Body of pancreas (tissue), 4 donors: ENCODE measurements at regions not wholly inside any gene's neighbourhood (a gene's known extent, or its start where the extent isn't known, plus 50 kb on each side); places are given as distances from the start of the nearest gene placed in this dataset.

Source experiments
- ATAC-seq: fragments of 150-250 bp; one replicate; pipeline ENCODE4 v1.9.1; 2016
- DNase-seq, 4 donors: peaks; one replicate each; pipeline ENCODE4 v3.0.0-alpha.2; 2019
- H3K27ac ChIP-seq, 4 donors: fragments of 200-600 bp; sonication (generic); 1 replicate in 3 of 4; 2 replicates in 1 of 4; pipeline versions ENCODE4 v1.5.1 to v1.6.1; 2016 to 2019; ENCODE audit warnings: mild to moderate bottlenecking in 1 of 4, mixed read lengths in 1 of 4, moderate library complexity in 1 of 4
- H3K27me3 ChIP-seq, 2 donors: fragments of 200-600 bp; sonication (generic); one replicate each; pipeline ENCODE4 v1.6.0; 2016; ENCODE audit warnings: mild to moderate bottlenecking in 1 of 2
- H3K36me3 ChIP-seq, 2 donors: fragments of 200-600 bp; sonication (generic); replicated peaks in 1 of 2; 2 replicates each; pipeline ENCODE4 v1.5.1; 2016; ENCODE audit warnings: low read depth in 2 of 2; ENCODE audit not compliant: insufficient read depth in 1 of 2
- H3K4me1 ChIP-seq: fragments of 200-600 bp; sonication (generic); one replicate; pipeline ENCODE4 v1.6.0; 2016
- H3K4me3 ChIP-seq, 2 donors: fragments of 200-600 bp; sonication (generic); 1 replicate in 1 of 2; 2 replicates in 1 of 2; pipeline ENCODE4 v1.5.1; 2016 to 2019
- H3K9me3 ChIP-seq, 3 donors: fragments of 200-600 bp; sonication (generic); 1 replicate in 2 of 3; 2 replicates in 1 of 3; pipeline ENCODE4 v1.5.1; 2016
- POLR2A ChIP-seq, 3 donors: fragments of 450-650 bp; IDR thresholded peaks; one replicate each; pipeline ENCODE4 v1.6.1; 2016; ENCODE audit warnings: antibody characterized with exemption in 3 of 3, mild to moderate bottlenecking in 2 of 3
- WGBS, 2 donors: methylation state at CpG; one replicate each; pipeline ENCODE4 v1.1.5; 2017; 5-methylcytosine and 5-hydroxymethylcytosine counted together
- intact Hi-C: fragments of 100-400 bp; cut with DNase I; formaldehyde crosslinking; loops from one replicate; pipeline ENCODE4 v1.15.1; 2023
- TF ChIP-seq, protein P1 (sequence below), 7 experiments: fragments of 450-650 bp in 4 of 7; fragments of 200-600 bp in 3 of 7; sonication (generic) in 3 of 7; IDR thresholded peaks; one replicate each; pipeline ENCODE4 v1.5.1; 2016 to 2019; ENCODE audit warnings: antibody characterized with exemption in 7 of 7

GRCh38 chr4:11904117-11904535, 475.4 kb upstream of the HS3ST1 start:
- ATAC-seq (peak; percentile 81), DNase-seq (peak; percentile 15 to 61 (median 29))
- TF ChIP-seq, protein P1, sequence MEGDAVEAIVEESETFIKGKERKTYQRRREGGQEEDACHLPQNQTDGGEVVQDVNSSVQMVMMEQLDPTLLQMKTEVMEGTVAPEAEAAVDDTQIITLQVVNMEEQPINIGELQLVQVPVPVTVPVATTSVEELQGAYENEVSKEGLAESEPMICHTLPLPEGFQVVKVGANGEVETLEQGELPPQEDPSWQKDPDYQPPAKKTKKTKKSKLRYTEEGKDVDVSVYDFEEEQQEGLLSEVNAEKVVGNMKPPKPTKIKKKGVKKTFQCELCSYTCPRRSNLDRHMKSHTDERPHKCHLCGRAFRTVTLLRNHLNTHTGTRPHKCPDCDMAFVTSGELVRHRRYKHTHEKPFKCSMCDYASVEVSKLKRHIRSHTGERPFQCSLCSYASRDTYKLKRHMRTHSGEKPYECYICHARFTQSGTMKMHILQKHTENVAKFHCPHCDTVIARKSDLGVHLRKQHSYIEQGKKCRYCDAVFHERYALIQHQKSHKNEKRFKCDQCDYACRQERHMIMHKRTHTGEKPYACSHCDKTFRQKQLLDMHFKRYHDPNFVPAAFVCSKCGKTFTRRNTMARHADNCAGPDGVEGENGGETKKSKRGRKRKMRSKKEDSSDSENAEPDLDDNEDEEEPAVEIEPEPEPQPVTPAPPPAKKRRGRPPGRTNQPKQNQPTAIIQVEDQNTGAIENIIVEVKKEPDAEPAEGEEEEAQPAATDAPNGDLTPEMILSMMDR (IDR thresholded peaks at IDR 0.05): no peak
- TF ChIP-seq POLR2A (IDR thresholded peaks at IDR 0.05): no peak
- H3K9me3 ChIP-seq: no peaks in the 10 kb centered on the region
- WGBS, 2 donors: 21 to 26% methylated on average over 2 of the region's 2 CpGs
- no peaks in the 10 kb centered on the region for H3K36me3 ChIP-seq
- no peak overlapping the region for H3K4me3 ChIP-seq
- no peaks in the 10 kb centered on the region for H3K4me1 ChIP-seq
- H3K27me3 ChIP-seq: no peaks in the 10 kb centered on the region
- intact Hi-C loops: no loop called here
- peak overlapping the region in 1 of 4 donors; percentile 26 for H3K27ac ChIP-seq

DNA sequence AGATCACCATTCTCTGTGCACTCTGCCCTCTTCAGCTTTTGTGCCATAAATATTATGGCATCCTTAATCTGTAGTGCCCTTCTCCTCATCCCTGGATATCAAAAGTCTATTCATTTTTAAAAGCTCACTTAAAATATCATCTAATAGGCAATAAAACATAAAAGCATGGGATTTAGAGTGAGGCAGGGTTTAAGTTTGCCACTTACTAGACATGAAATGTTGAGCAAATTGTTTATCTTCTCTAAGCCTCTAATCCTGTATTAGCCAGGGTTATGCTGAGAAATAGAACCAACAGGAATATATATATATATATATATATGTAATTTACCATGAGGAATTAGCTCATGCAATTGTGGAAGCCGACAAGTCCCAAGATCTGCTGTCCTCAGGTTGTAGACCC, 472.4 kb upstream of the HS3ST1 start:
- ATAC-seq: no peak
- DNase-seq: no peak
- 46 to 59% methylated on average over 1 of the region's 1 CpG for WGBS, 2 donors
- no peaks in the 10 kb centered on the region for H3K27me3 ChIP-seq
- no peak for TF ChIP-seq POLR2A (IDR thresholded peaks at IDR 0.05)
- TF ChIP-seq, protein P1 (IDR thresholded peaks at IDR 0.05): no peak
- H3K4me3 ChIP-seq: no peak overlapping the region
- H3K27ac ChIP-seq: no peak overlapping the region
- H3K36me3 ChIP-seq: no peaks in the 10 kb centered on the region
- H3K9me3 ChIP-seq: no peaks in the 10 kb centered on the region
- H3K4me1 ChIP-seq: no peaks in the 10 kb centered on the region
- intact Hi-C loops: no loop called here

- ATAC-seq: no peak
- Histone ChIP-seq H3K4me1 (no peaks in the 10 kb centered on the region), H3K27me3 (no peaks in the 10 kb centered on the region), H3K27ac (no peak overlapping the region), H3K9me3 (no peaks in the 10 kb centered on the region), H3K4me3 (no peak overlapping the region), H3K36me3 (no peaks in the 10 kb centered on the region)
- DNase-seq: no peak
- TF ChIP-seq, protein P1 (IDR thresholded peaks at IDR 0.05): no peak
- no peak for TF ChIP-seq POLR2A (IDR thresholded peaks at IDR 0.05)
- intact Hi-C loops: no loop called here
- WGBS, 2 donors: 80 to 82% methylated on average over 1 of the region's 1 CpG
Measured at GRCh38 chr4:11900359-11900758, 471.7 kb upstream of the HS3ST1 start.

DNA sequence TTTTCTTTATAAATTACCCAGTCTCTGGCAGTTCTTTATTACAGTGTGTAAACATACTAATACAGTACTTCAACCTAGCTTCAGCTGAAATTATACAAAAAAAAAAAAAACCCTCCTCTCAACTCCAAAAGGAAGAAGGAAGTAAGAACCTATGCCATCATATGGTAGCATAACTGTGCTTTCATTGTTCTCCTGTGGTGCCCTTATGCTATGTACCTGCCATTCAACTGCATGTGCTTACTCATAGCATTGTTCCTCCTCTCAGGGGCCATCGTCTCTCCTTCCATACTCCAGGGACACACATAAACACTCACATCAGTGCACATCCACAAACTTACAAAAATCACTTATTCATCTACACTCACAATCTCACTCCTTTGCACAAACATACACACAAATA, 470.1 kb upstream of the HS3ST1 start:
- intact Hi-C loops: no loop called here
- Histone ChIP-seq H3K27me3 (no peaks in the 10 kb centered on the region), H3K36me3 (no peaks in the 10 kb centered on the region), H3K4me3 (no peak overlapping the region), H3K4me1 (no peaks in the 10 kb centered on the region), H3K9me3 (no peaks in the 10 kb centered on the region), H3K27ac (no peak overlapping the region)
- ATAC-seq (no peak), DNase-seq (no peak)
- no peak for TF ChIP-seq POLR2A (IDR thresholded peaks at IDR 0.05)
- TF ChIP-seq, protein P1 (IDR thresholded peaks at IDR 0.05): no peak
- WGBS, 2 donors: 48 to 57% methylated on average over 1 of the region's 1 CpG

GRCh38 chr4:11895766-11896165, 467.1 kb upstream of the HS3ST1 start:
- no peaks in the 10 kb centered on the region for H3K27me3 ChIP-seq
- H3K36me3 ChIP-seq: no peaks in the 10 kb centered on the region
- H3K4me1 ChIP-seq: no peaks in the 10 kb centered on the region
- H3K27ac ChIP-seq: no peak overlapping the region
- ATAC-seq (no peak), DNase-seq (no peak)
- TF ChIP-seq POLR2A (IDR thresholded peaks at IDR 0.05): no peak
- TF ChIP-seq, protein P1 (IDR thresholded peaks at IDR 0.05): no peak
- no peaks in the 10 kb centered on the region for H3K9me3 ChIP-seq
- WGBS, 2 donors: 44% methylated on average over 1 of the region's 1 CpG
- intact Hi-C loops: no loop called here
- no peak overlapping the region for H3K4me3 ChIP-seq
